HG02588 (cell line): ENCODE measurements at regions not wholly inside any gene's neighbourhood (a gene's known extent, or its start where the extent isn't known, plus 50 kb on each side); places are given as distances from the start of the nearest gene placed in this dataset.

Experiments used
- ATAC-seq: cut with Tn5 transposase; IDR thresholded peaks from one replicate; pipeline ENCODE4 v1.9.1; 2021; ENCODE audit warnings: mild to moderate bottlenecking, moderate library complexity; ENCODE audit not compliant: unreplicated experiment

DNA sequence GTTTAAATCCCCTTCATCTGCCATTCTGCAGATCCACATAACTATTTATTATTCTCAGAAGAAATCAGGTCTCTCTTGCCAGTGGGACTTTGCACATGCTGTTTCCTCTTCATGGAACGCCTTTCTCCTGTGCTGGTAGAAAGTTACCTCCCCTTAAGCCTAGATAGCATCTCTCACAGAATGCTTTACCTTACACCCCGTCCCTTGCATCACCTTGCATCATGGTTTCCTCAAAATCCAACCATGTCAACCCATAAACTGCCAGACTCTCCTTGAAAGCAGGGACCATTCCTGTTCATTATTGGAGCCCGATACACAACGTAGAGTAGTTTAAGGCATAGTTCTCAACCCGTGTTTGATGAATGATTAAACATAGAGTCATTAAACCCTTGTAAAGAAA lies 396.2 kb upstream of the F9 start:
- no peak for ATAC-seq

DNA sequence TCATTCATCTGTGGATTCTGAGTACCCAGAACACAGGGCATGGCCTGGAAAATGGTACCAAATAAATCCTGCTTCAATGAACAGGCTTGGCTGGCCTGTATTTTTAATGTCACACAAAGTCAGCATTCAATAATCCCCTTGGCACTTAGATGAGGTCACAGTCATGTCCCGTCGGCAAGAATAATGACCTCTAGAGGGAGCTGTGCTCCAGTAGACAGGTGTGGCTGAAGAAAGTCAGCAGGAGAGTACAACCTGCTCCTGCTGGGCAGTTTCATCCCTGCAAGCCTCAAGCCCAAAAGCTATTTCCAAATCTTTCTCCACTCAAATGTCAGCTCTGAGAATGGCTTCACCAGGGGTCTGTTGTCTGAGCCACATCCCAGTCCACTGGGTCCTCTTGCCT lies 404.0 kb upstream of the F9 start:
- no peak for ATAC-seq

DNA sequence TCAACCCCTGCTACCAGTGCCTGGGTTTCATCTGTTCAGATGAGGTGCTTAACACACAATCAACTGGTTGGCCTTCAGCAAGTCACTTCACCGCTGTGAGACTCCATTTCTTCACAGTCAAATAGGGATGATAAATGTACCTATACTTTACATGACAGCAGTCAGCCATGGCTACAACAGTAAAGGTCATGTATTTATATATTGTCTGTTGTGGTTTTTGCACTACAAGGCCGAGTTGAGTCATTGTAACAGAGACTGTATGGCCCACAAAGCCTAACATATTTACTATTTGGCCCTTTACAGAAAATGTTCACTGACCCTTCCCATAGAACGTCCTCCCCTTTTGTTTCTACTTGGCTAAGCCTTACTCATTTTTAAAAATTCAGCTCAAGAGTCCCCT lies 404.6 kb upstream of the F9 start:
- no peak for ATAC-seq

DNA sequence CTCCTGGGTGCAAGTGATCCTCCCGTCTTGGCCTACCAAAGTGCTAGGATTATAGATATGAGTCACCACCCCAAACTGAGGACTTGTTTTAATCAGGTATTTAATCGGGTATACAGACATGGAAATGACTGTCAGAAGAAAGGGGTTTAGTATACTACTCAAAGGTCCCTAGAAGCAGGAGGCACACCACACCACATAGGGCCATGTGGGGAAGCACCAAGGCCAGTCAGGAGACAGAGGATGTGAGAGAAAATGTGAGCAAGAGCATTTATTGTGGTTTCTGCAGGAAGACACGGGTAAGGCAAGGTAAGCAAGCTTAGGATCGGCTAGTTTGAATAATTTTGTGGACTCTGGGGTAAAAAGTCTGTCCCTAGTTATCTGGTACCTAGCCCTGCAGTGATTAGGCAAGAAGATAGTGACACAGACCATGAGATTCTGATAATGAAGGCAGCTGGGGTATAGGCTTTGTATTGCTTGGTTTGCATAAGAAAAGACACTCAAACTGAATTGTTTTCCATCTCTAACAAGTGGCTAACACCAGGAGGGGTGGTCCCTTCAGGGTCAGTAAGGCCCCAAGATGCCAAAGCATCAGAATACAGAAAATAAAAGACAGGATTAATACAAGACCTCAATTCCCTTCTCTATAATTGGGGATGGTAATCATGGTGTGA lies 408.8 kb upstream of the F9 start:
- no peak for ATAC-seq

DNA sequence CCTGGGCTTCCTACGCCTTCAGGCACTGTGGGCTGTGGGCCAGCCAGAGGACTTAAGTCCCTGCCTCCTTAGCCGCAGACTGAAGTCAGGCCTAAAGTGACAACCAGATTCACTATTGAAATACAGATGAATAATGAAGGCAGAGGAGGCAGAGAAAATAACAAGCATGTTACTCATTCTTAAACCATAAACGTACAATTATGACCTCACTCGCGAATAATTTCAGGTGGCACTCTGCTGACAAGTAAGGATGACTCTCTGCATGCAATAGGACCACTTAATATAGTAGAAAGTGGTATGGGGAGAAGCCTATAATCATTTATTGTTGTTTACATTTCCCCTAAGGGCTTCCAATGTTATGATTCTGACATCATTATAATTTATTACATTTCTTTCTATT lies 409.2 kb upstream of the FGF13 start:
- ATAC-seq, result no peak

DNA sequence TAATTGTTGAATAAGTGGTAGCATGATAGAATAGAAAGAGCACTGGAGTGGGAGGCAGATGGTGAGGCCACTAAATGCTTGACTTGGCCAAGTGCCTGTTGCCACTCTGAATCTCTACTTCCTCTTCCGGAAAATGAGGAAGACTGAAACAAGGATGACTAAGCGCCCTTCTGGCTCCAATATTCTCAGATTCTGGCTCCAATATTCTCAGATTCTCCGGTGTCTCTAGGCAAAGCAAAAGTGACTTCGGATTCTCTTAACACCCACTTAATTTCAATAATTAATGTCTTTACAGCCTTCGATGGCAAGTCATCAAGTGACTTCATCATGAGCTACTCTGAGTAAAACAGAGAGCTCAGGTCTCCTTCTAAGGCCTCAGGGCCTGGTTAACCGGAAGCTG lies 402.2 kb upstream of the FGF13 start:
- ATAC-seq, result no peak

DNA sequence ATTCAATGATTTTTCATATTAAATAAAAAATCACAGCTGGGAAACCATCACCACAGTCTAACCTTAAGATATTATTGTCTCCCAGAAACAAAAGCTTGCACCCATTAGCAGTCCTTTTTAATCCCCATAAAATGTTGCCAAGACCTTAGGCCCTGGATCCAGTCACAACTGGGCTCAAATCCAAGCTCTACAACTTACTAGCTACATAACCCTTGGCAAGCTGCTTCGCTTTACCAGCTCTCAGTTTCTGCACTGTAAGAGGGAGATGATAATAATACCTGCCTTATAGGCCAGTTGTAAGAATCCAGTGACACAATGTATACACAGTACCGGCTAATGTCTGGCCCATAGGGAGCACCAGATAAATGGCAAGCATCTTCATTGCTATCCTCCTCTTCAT lies 400.9 kb upstream of the FGF13 start:
- ATAC-seq, result no peak

DNA sequence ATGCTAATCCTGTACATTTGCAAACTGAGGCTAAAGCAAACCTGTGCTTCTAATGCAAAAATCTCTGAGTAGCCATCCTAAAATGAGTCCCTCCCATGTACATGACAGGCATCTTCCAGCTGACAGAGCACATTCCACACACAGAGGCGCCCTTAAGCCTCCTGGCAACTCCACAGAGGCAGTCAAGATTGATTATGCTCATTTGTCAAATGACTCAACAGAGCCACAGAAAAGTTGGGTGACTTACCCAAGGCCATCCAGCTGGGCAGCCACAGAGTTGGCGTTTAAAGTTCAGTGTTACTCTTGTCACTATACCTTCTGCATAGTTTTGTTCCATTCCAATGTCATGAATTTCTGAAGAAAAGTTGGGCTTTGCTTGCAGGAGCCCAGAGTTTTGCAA lies 394.6 kb upstream of the FGF13 start:
- no peak for ATAC-seq

DNA sequence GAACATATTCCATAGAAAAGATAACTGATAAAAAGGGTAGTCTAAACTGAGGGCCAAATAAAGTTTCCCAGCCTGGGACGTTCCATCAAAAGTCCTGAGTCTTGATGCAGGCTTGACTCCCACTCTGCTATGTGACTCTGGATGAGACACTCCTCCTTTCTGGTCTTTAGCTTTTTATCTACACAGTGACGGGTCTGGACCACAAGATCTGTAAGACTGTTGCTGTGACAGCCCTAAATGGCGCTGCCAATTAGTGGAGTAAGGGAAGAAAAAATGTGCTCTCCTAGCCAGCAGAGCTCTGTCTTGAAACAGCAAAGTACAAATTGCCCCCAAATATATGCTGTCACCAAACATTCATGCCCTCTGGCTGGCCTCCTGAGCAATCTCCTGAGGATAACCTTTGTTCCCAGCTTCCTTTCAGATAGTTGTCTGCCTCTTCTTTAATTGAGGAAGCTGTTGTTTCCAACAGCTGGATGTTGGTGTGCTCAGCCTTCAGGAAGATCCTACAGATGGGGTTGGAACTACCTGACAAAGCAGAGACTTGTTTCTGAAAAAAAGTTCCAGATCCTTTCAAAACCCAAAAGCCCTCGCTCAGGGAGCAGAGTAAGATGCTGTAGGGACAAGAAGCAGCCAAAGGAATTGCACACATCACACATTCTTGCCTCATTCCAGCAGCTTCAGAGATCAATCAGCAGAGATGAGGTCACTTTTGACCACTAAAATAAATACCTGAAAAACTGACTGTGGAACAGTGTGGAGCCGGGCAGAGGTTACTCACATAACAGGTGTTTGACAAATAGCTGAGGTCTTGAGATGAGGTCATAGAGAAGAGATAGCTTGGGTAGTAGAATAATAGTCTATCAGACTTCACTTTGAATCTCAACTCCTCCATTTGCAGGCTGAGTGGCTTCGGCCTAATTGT lies 383.4 kb upstream of the FGF13 start:
- no peak for ATAC-seq

DNA sequence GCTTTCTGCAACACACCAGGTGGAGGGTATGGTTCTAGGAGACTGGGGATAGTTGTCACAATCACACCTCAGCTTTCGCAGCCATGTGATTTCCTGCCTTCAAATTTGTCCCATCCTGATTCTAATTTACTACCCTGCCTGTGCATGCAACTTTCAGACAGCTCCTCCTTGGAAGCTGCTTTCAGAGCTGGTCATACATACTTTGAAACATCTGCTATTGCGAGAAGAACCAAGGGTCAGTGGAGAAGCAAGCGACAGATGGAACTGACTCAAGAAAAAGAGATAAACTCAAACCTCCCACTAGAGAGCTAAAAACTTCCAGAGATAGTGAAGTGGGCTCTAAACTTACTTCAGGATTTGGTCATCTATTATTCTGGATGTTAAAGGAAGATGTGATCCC lies 381.7 kb upstream of the FGF13 start:
- no peak for ATAC-seq

DNA sequence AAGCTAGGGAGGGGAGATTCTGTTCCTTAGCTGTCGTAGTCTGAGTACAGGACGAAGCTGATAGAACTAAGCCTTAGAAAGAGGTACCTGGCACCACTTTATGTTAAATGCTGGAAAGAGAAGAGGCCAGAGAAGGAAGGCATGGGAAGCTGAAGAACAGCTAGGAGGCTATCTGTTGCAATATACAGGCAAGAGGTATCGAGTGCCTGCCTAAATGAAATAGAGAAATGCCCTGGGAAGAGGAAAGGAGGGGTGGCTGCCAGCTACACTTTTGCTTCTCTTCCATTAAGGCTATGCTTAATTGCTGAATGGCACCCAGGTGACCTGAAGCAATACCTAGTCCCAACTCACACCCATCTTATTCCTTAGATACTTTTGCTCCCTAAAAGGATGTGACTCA lies 380.4 kb upstream of the FGF13 start:
- no peak for ATAC-seq

DNA sequence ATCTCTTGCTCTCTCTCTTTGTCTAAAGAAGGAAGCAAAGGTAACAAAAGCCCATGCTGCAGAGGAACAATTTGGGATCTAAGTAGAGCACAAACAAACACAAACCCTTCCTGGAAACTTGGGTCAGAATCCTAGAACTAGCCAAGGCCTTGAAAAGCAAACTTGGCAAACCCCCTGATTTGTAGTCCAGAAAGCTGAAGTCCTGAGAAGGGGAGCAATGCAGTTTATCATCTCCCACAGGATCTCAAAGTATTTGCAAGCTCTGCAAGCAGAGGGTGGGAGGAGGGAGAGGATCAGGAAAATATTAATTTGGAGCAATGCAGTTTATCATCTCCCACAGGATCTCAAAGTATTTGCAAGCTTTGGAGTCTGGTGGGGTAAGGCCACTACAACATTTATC lies 379.5 kb upstream of the FGF13 start:
- ATAC-seq, result no peak

DNA sequence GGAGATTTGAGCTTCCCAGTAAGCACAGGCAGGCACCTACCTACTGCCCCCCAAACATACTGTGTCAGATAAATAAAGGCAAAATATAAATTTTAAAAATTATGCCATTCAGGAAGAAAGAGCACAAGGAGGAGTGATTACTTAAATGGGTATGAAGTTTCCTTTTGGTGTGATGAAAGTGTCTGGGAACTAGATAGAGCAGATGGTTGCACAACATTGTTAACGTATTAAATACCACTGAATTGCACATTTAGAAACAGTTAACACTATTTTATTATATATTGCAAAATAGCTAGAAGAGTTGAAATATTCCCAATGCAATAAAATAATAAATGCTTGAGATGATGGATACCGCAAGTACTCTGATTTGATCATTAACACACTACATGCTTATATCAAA lies 374.7 kb upstream of the FGF13 start:
- ATAC-seq, result no peak

DNA sequence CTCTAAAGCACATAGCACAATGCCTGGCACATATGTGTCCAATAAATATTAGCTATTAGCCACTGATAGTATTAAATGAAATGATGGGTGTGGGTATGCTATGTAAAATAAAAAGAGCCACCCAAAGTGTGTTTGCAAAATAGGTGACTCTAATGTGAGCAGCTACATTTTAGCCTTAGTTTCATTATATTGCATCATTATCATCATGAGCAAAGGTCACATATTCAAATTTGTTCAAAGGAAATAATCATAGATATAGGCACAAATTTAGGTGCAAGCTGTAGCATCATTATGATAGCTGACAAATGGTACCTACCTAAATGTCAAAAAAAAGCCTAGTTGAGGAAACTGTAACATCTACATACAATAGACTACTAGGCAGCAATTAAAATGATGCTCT lies 373.9 kb upstream of the FGF13 start:
- no peak for ATAC-seq

DNA sequence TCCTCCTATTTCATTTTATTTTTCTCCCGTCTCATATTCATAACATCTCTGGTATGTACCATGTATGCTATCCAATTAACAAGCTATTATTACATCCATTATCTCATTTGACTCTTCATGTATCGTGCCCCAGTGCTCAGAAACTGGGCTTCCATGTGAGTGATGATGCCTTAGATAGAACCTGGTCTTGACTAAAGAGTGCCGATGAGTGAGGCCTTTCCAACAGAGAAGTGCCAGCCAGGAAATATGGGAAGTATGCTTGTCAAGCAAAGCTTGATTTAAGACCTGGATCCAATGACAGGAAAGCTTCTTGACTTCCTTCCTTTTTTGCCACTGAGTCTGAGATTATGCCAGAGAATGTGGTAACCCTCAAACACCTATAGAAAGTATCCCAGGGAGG lies 371.7 kb upstream of the FGF13 start:
- ATAC-seq, result no peak

DNA sequence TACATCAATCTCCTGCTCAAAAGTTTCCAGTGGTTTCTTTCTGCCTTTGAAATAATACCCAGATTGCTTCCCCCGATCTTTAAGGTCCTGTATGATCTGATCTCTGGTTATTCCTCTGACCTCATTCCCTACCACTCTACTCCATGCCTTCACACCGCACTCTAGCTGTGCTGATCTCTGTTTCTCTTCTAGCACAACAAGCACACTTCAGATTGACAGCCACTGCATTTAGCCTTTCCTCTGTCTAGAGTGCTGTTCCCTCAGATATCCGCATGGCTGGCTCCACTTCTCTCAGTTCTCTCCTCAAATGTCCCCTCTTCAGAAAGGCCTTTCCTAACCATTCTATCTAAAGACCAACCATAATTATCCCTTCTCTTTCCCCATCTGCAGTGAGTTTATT lies 370.4 kb upstream of the FGF13 start:
- no peak for ATAC-seq

DNA sequence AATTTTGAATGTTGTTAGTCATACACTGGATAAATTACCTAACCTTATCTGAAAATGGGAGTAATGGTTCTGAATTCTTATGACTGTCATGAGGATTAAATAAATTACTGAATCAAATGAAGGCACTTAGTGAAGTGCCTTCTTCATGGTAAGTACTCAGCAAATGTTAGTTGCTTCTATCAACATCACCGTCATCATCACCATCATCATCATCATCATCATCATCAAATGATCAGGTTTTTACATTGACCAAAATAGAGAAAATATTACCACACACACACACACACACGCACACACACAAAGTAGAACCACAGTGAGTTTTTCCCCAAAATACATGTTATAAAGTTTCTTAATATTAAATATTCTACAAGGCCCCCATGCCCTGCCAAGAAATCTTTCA lies 368.3 kb upstream of the FGF13 start:
- ATAC-seq, result no peak

DNA sequence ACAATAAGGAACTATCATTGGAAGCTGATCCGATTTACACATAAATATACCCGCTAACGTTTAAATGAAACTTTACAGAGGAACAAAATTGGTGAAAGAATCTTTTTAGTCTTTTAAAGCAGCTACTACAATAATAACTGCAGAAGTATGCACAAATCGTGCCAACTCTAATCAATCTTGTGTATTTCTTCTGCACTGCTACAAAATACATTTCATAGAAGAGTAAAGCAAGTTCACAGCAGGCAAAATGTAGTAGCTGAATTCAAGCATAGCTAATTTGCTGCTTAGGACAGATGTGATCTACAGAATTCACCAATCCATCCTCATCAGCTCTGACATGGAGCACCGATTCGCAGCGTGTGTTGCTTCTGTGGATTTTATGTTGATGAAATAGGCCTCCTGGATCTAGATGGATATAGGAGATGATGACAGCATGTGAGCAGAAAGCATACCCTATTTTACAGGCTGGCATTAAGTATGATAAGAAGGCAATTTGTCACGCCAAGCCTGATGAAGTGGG lies 367.3 kb upstream of the FGF13 start:
- no peak for ATAC-seq

DNA sequence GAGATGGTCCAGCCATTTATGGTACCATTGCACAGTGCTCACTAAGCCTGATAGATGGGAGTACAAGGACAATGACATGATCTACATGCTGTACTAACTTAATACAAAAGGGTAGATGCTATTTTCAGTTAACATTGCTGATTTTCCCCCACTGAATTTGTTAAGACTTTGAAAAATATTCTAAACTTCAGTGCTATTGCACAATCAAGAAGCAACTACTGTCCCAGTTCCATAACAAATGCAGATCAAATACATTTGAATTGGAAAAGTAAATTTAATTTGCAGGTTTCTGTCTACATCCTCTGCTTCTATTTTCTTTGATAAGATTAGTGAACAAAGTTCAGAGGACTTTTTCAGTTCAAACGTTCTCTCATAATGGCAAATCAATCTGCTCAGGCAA lies 366.8 kb upstream of the FGF13 start:
- no peak for ATAC-seq

DNA sequence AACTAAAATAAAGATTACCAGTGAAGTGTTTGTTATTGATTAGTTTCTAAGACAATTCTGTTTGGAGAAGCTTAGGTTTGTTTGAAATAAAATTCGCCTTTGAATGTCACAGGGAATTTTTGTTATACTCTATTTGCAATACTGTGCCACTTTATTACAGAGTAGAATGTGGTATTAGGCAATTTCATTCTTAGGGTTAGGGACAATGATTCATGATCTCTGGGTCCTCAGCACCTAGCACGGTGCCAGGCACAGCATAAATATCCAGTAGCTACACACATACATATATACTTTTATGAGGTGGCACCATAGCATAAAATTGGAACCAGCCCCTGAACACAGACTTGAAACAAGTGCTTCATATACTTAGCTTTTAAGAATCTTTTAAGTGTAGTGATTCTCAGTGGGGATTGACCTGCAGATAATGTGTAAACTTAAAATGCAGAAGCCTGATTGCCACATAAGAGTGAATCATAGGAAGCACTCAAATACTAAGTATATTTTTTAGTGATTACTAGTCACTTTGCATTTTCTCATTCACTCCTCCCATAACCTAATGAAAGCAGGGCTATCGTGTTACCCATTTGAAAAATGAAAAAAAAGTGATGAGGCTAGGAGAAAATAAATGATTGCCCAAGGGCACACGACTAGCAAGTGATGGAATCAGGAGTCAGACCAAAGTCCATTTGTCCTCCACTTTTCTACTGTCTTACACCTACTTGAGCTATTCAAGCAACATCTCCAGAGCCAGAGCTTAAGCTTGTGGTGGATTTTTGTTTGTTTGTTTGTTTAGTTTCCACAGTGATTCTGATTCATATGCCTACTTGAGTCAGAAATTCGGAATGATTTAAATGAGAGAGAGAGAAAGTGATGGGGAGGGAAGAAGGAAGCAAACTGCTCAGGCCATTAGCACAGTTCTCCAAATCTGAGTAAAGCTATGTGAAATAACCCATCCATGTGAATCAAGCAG lies 366.0 kb upstream of the FGF13 start:
- ATAC-seq, result no peak

DNA sequence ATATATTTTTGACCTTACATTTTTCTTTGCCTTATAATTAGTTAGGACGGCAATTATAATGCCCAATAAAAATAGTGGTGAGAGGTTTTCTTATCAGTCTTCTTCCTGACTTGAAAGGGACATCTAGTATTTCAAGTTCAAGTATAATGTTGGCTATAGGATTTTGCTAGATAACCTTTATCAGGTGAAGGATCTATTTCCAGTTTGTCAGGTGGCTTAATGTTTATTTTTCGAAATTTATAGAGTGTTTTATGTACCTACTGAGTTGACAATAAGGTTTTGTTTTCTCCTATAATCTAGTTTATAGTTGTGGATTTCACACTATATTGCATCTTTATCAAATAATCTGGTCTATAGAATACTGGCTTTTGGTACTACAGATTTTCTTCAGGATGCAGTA lies 351.8 kb upstream of the FGF13 start:
- no peak for ATAC-seq
